Anterior cingulate cortex (tissue), 58 donors: ENCODE measurements at regions not wholly inside any gene's neighbourhood (a gene's known extent, or its start where the extent isn't known, plus 50 kb on each side); places are given as distances from the start of the nearest gene placed in this dataset.
A peak's percentile ranks its signal among the peaks of the same experiment; 100 is the strongest.
"Not testable (repeated sequence)": the region's sequence is repeated elsewhere in the genome, so short reads cannot be mapped to it uniquely, and the experiment has no call there.

Experiments
- DNase-seq, 58 donors: peaks; one replicate each; lab custom pipeline; 2025; lab: John Stamatoyannopoulos, UW

GRCh38 chr1:201717286-201717685, 111.7 kb upstream of the IPO9 start:
- DNase-seq, result no peak

GRCh38 chr1:201718346-201719202, 110.4 kb upstream of the IPO9 start:
- peak in 23 of 58 donors; percentile 16 to 69 (median 42) for DNase-seq

- DNase-seq, result peak in 49 of 58 donors; percentile 31 to 85 (median 68)
These were observed 109.0 kb upstream of the IPO9 start for GRCh38 chr1:201719812-201720521.

GRCh38 chr1:201720522-201720844, 108.5 kb upstream of the IPO9 start:
- DNase-seq, result no peak

GRCh38 chr1:201721082-201722049, 107.6 kb upstream of the IPO9 start:
- peak in 3 of 58 donors; percentile 21 to 29 (median 29) for DNase-seq

GRCh38 chr1:201724039-201724765, 104.8 kb upstream of the IPO9 start:
- no peak for DNase-seq

- no peak for DNase-seq
These were observed 104.2 kb upstream of the IPO9 start for GRCh38 chr1:201724766-201725118.

- DNase-seq, result no peak
These were observed 102.3 kb upstream of the IPO9 start for GRCh38 chr1:201726700-201727099.

- DNase-seq, result no peak
These were observed 100.2 kb upstream of the IPO9 start for GRCh38 chr1:201728731-201729130.

- DNase-seq, result no peak
These were observed 98.9 kb upstream of the IPO9 start for GRCh38 chr1:201729973-201730608.

- DNase-seq, result peak in 31 of 58 donors; percentile 23 to 84 (median 57)
These were observed 98.3 kb upstream of the IPO9 start for GRCh38 chr1:201730611-201731010.

- DNase-seq, result peak in 26 of 58 donors; percentile 26 to 76 (median 48)
These were observed 97.8 kb upstream of the IPO9 start for GRCh38 chr1:201731142-201731541.

- no peak for DNase-seq
These were observed 97.4 kb upstream of the IPO9 start for GRCh38 chr1:201731592-201731991.

GRCh38 chr1:201732351-201732750, 96.6 kb upstream of the IPO9 start:
- no peak for DNase-seq

GRCh38 chr1:201734221-201734620, 94.7 kb upstream of the IPO9 start:
- not testable (repeated sequence) for DNase-seq

GRCh38 chr1:201734786-201735185, 94.2 kb upstream of the IPO9 start:
- no peak for DNase-seq

- peak in 1 of 58 donors; percentile 28 for DNase-seq
These were observed 92.1 kb upstream of the IPO9 start for GRCh38 chr1:201736707-201737320.

- peak in 45 of 58 donors; percentile 16 to 85 (median 53) for DNase-seq
These were observed 91.5 kb upstream of the IPO9 start for GRCh38 chr1:201737352-201738060.
